ENCODE measurements at regions not wholly inside any gene's neighbourhood (a gene's known extent, or its start where the extent isn't known, plus 50 kb on each side); places are given as distances from the start of the nearest gene placed in this dataset.
"Not testable (repeated sequence)": the region's sequence is repeated elsewhere in the genome, so short reads cannot be mapped to it uniquely, and the experiment has no call there.

GRCh38 chr12:9406564-9407424 lies 198.6 kb upstream of the PZP start:
- CTCF ChIA-PET = no interaction called here
- no peak for DNase-seq (ENCODE audit: low read depth, low spot score)

GRCh38 chr12:9405886-9406563 lies 197.8 kb upstream of the PZP start:
- ChIA-PET CTCF (no interaction called here), POLR2A (no interaction called here)
- no peak for DNase-seq (ENCODE audit: low read depth, low spot score)

More at GRCh38 chr12:9406564-9407424, 198.6 kb upstream of the PZP start:
- Histone ChIP-seq H3K4me3 (ENCODE audit: low read depth, low read length) (no peak overlapping the region), H3K27ac (ENCODE audit: low read depth, low read length) (no peak overlapping the region), H3K9me3 (ENCODE audit: control insufficient read depth, insufficient read depth, low read length) (peaks cover 20% of the 10 kb centered on the region; the same call in 1 of the 2 replicates), H3K27me3 (ENCODE audit: control insufficient read depth, insufficient read depth, low read length) (peaks cover 4% of the 10 kb centered on the region)
- TF ChIP-seq CTCF (IDR thresholded peaks at IDR 0.05; ENCODE audit: low read depth, low read length) = no peak
- POLR2A ChIA-PET = no interaction called here

GRCh38 chr12:9404469-9405260 lies 196.5 kb upstream of the PZP start:
- H3K4me3 ChIP-seq (ENCODE audit: low read depth, low read length) = no peak overlapping the region
- no peak for DNase-seq (ENCODE audit: low read depth, low spot score)
- ChIA-PET CTCF (no interaction called here), POLR2A (no interaction called here)
- peaks cover 4% of the 10 kb centered on the region for H3K27me3 ChIP-seq (ENCODE audit: control insufficient read depth, insufficient read depth, low read length)
- H3K27ac ChIP-seq (ENCODE audit: low read depth, low read length) = no peak overlapping the region
- TF ChIP-seq CTCF (IDR thresholded peaks at IDR 0.05; ENCODE audit: low read depth, low read length) = no peak
- H3K9me3 ChIP-seq (ENCODE audit: control insufficient read depth, insufficient read depth, low read length) = peaks cover 20% of the 10 kb centered on the region; the same call in 1 of the 2 replicates

More at GRCh38 chr12:9405886-9406563, 197.8 kb upstream of the PZP start:
- H3K4me3 ChIP-seq (ENCODE audit: low read depth, low read length) = no peak overlapping the region
- peaks cover 4% of the 10 kb centered on the region for H3K27me3 ChIP-seq (ENCODE audit: control insufficient read depth, insufficient read depth, low read length)
- peaks cover 20% of the 10 kb centered on the region; the same call in 1 of the 2 replicates for H3K9me3 ChIP-seq (ENCODE audit: control insufficient read depth, insufficient read depth, low read length)
- no peak overlapping the region for H3K27ac ChIP-seq (ENCODE audit: low read depth, low read length)
- no peak for TF ChIP-seq CTCF (IDR thresholded peaks at IDR 0.05; ENCODE audit: low read depth, low read length)

- ChIA-PET POLR2A (no interaction called here), CTCF (no interaction called here)
- no peak overlapping the region for H3K4me3 ChIP-seq (ENCODE audit: low read depth, low read length)
- peaks cover 20% of the 10 kb centered on the region; the same call in 1 of the 2 replicates for H3K9me3 ChIP-seq (ENCODE audit: control insufficient read depth, insufficient read depth, low read length)
- DNase-seq (ENCODE audit: low read depth, low spot score) = no peak
- no peak for TF ChIP-seq CTCF (IDR thresholded peaks at IDR 0.05; ENCODE audit: low read depth, low read length)
- H3K27me3 ChIP-seq (ENCODE audit: control insufficient read depth, insufficient read depth, low read length) = peaks cover 4% of the 10 kb centered on the region
- H3K27ac ChIP-seq (ENCODE audit: low read depth, low read length) = no peak overlapping the region
Measured at GRCh38 chr12:9404031-9404430, 195.8 kb upstream of the PZP start.

GRCh38 chr12:9402432-9403040 lies 194.3 kb upstream of the PZP start:
- H3K27ac ChIP-seq (ENCODE audit: low read depth, low read length); H3K27me3 ChIP-seq (ENCODE audit: control insufficient read depth, insufficient read depth, low read length); H3K4me3 ChIP-seq (ENCODE audit: low read depth, low read length); POLR2A ChIA-PET; CTCF ChIA-PET; DNase-seq (ENCODE audit: low read depth, low spot score): not testable (repeated sequence)
- H3K9me3 ChIP-seq (ENCODE audit: control insufficient read depth, insufficient read depth, low read length) = peaks cover 20% of the 10 kb centered on the region; the same call in 1 of the 2 replicates

GRCh38 chr12:9396367-9396766 lies 188.2 kb upstream of the PZP start:
- CTCF ChIA-PET; POLR2A ChIA-PET; H3K4me3 ChIP-seq (ENCODE audit: low read depth, low read length): not testable (repeated sequence)

GRCh38 chr12:9395220-9395619 lies 187.0 kb upstream of the PZP start:
- H3K27ac ChIP-seq (ENCODE audit: low read depth, low read length); H3K4me3 ChIP-seq (ENCODE audit: low read depth, low read length); DNase-seq (ENCODE audit: low read depth, low spot score); H3K9me3 ChIP-seq (ENCODE audit: control insufficient read depth, insufficient read depth, low read length); CTCF ChIA-PET; H3K27me3 ChIP-seq (ENCODE audit: control insufficient read depth, insufficient read depth, low read length); POLR2A ChIA-PET: not testable (repeated sequence)

More at GRCh38 chr12:9396367-9396766, 188.2 kb upstream of the PZP start:
- H3K27me3 ChIP-seq (ENCODE audit: control insufficient read depth, insufficient read depth, low read length); H3K9me3 ChIP-seq (ENCODE audit: control insufficient read depth, insufficient read depth, low read length); H3K27ac ChIP-seq (ENCODE audit: low read depth, low read length); DNase-seq (ENCODE audit: low read depth, low spot score): not testable (repeated sequence)
